22Rv1 (cell line): ENCODE measurements at regions not wholly inside any gene's neighbourhood (a gene's known extent, or its start where the extent isn't known, plus 50 kb on each side); places are given as distances from the start of the nearest gene placed in this dataset.

ENCODE experiments used
- ZFX ChIP-seq: fragments of 450-650 bp; IDR thresholded peaks from 2 replicates; pipeline ENCODE4 v1.6.1; 2017; ENCODE audit warnings: antibody characterized with exemption, borderline replicate concordance
- TF ChIP-seq, protein P1 (sequence below): fragments of 450-650 bp; IDR thresholded peaks from 2 replicates; pipeline ENCODE4 v1.5.1; 2017; ENCODE audit warnings: mild to moderate bottlenecking

DNA sequence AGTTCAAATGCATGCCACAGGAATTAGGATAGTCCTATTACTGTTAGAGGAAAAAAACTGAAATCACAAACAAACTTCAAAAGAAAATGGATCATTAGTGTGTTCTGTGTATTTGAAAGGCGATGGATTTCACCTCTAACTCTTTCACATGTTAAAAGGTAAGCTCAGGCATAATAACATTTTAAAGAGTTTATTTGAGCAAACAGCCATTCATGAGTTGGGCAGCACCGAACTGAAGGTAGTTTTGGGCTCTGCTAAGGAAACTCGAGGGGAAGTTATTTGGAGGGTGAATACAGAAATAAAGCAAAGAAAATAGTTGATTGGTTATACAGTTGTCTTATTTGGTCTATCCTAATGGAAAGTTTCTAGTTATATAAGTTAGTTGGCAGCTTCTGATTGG is 546.5 kb upstream of the POU3F2 start:
- TF ChIP-seq, protein P1, sequence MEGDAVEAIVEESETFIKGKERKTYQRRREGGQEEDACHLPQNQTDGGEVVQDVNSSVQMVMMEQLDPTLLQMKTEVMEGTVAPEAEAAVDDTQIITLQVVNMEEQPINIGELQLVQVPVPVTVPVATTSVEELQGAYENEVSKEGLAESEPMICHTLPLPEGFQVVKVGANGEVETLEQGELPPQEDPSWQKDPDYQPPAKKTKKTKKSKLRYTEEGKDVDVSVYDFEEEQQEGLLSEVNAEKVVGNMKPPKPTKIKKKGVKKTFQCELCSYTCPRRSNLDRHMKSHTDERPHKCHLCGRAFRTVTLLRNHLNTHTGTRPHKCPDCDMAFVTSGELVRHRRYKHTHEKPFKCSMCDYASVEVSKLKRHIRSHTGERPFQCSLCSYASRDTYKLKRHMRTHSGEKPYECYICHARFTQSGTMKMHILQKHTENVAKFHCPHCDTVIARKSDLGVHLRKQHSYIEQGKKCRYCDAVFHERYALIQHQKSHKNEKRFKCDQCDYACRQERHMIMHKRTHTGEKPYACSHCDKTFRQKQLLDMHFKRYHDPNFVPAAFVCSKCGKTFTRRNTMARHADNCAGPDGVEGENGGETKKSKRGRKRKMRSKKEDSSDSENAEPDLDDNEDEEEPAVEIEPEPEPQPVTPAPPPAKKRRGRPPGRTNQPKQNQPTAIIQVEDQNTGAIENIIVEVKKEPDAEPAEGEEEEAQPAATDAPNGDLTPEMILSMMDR: no peak
- no peak for TF ChIP-seq ZFX
